KMS-11 (cell line): ENCODE measurements at regions not wholly inside any gene's neighbourhood (a gene's known extent, or its start where the extent isn't known, plus 50 kb on each side); places are given as distances from the start of the nearest gene placed in this dataset.

Experiments
- H2AFZ ChIP-seq: fragments of 200-600 bp; sonication (generic); 2 replicates; pipeline ENCODE4 v1.6.1; 2016; ENCODE audit warnings: antibody characterized with exemption, mixed run types, low read depth
- H3K27ac ChIP-seq: fragments of 200-600 bp; sonication (generic); 2 replicates; pipeline ENCODE4 v1.6.1; 2016; ENCODE audit warnings: mild to moderate bottlenecking, mixed run types
- H3K27me3 ChIP-seq: fragments of 200-600 bp; sonication (generic); 2 replicates; pipeline ENCODE4 v1.6.1; 2017; ENCODE audit warnings: mild to moderate bottlenecking, low read depth, mixed run types, moderate library complexity; ENCODE audit not compliant: insufficient read depth
- H3K36me3 ChIP-seq: fragments of 200-600 bp; sonication (generic); 2 replicates; pipeline ENCODE4 v1.6.1; 2017; ENCODE audit warnings: mild to moderate bottlenecking, mixed run types; ENCODE audit not compliant: insufficient read depth
- H3K4me1 ChIP-seq: fragments of 200-600 bp; sonication (generic); 2 replicates; pipeline ENCODE4 v1.6.1; 2016; ENCODE audit warnings: mild to moderate bottlenecking, low read depth, mixed run types; ENCODE audit not compliant: poor library complexity, severe bottlenecking
- H3K4me2 ChIP-seq: fragments of 200-600 bp; sonication (generic); 2 replicates; pipeline ENCODE4 v1.7.0; 2016; ENCODE audit warnings: mild to moderate bottlenecking, mixed run types
- H3K4me3 ChIP-seq: fragments of 200-600 bp; sonication (generic); IDR thresholded peaks from 2 replicates; pipeline ENCODE4 v1.6.1; 2017; ENCODE audit warnings: low read depth, low read length, mixed read lengths; ENCODE audit not compliant: insufficient read depth
- H3K79me2 ChIP-seq: fragments of 200-600 bp; sonication (generic); 2 replicates; pipeline ENCODE4 v1.6.1; 2016; ENCODE audit warnings: low read depth, mixed run types; ENCODE audit not compliant: insufficient read depth
- H3K9ac ChIP-seq: fragments of 200-600 bp; sonication (generic); 2 replicates; pipeline ENCODE4 v1.6.1; 2016; ENCODE audit warnings: mild to moderate bottlenecking, mixed run types
- H4K20me1 ChIP-seq: fragments of 200-600 bp; sonication (generic); 2 replicates; pipeline ENCODE4 v1.6.1; 2016; ENCODE audit warnings: mild to moderate bottlenecking, mixed run types; ENCODE audit not compliant: insufficient read depth
- TF ChIP-seq, protein P1 (sequence below): fragments of 200-600 bp; sonication (generic); conservative IDR thresholded peaks from 2 replicates; pipeline ENCODE4 v1.6.1; 2017; ENCODE audit warnings: low read depth, mild to moderate bottlenecking, antibody characterized with exemption, low read length, moderate library complexity, mixed read lengths

DNA sequence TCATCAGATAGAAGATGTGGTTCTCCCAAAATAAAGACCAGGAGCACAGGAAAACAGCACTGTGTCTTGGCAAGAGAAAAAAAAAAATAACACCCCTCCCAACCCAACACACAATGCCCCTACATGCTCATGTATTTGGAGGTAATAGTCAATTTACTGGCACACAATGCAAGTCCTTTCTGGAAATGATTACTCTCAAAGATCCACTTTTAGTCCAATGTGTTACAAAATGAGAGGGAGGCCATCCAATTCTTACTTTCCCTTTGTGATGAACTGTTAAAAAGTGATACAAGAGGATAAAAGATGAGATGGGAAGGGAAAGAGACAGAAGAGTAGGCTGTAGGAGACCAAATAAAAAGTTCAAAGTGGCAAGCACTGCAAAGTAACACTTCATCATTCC lies 180.3 kb upstream of the DKK2 start:
- H3K4me1 ChIP-seq: no peaks in the 10 kb centered on the region
- no peaks in the 10 kb centered on the region for H4K20me1 ChIP-seq
- no peaks in the 10 kb centered on the region for H3K36me3 ChIP-seq
- H2AFZ ChIP-seq: no peak overlapping the region
- H3K79me2 ChIP-seq: no peaks in the 10 kb centered on the region
- TF ChIP-seq, protein P1, sequence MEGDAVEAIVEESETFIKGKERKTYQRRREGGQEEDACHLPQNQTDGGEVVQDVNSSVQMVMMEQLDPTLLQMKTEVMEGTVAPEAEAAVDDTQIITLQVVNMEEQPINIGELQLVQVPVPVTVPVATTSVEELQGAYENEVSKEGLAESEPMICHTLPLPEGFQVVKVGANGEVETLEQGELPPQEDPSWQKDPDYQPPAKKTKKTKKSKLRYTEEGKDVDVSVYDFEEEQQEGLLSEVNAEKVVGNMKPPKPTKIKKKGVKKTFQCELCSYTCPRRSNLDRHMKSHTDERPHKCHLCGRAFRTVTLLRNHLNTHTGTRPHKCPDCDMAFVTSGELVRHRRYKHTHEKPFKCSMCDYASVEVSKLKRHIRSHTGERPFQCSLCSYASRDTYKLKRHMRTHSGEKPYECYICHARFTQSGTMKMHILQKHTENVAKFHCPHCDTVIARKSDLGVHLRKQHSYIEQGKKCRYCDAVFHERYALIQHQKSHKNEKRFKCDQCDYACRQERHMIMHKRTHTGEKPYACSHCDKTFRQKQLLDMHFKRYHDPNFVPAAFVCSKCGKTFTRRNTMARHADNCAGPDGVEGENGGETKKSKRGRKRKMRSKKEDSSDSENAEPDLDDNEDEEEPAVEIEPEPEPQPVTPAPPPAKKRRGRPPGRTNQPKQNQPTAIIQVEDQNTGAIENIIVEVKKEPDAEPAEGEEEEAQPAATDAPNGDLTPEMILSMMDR: no peak
- H3K4me3 ChIP-seq: no peak overlapping the region
- H3K27me3 ChIP-seq: no peaks in the 10 kb centered on the region
- no peak overlapping the region for H3K4me2 ChIP-seq
- H3K9ac ChIP-seq: no peak overlapping the region
- no peak overlapping the region for H3K27ac ChIP-seq

DNA sequence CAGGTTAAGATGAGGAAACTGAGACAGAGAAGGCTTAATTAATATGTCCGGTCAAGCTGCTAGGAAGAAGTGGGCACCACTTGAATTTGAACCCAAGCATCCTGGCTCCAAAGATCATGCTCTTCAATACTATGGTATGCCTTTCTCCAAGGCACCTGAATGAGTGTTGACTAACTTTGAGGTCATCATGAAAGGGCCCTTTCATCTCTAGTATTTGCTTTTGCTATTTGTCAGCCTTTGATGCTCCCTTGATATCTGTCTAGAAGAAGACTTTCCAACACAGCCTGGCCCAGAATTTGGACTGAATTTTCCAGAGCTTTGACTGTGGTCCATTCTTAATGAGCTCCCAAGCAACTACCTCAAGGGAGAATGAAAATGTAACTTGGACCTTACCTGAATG lies 179.1 kb upstream of the DKK2 start:
- no peak overlapping the region for H3K4me3 ChIP-seq
- no peak overlapping the region for H3K27ac ChIP-seq
- no peaks in the 10 kb centered on the region for H4K20me1 ChIP-seq
- H3K4me2 ChIP-seq: no peak overlapping the region
- TF ChIP-seq, protein P1: no peak
- no peaks in the 10 kb centered on the region for H3K36me3 ChIP-seq
- no peaks in the 10 kb centered on the region for H3K27me3 ChIP-seq
- no peaks in the 10 kb centered on the region for H3K4me1 ChIP-seq
- H2AFZ ChIP-seq: no peak overlapping the region
- H3K79me2 ChIP-seq: no peaks in the 10 kb centered on the region
- no peak overlapping the region for H3K9ac ChIP-seq

DNA sequence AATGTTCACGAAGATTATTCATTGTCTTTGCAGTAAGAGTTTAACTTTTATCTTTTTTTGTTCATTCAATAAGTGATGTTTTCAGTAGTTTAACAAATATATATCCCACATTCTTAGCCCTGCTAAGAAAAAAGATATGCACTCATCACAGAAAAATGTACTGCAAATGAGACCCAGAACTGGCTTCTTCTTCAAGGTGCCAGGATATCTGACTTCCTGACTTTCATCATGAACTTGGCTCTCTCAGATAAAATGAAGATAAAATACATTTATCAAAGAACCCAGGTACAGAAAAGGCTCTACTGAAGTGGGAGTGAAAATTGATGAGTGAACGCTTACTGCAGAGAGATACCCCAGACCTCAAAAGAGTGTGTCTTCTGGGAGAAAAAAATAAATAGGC lies 177.8 kb upstream of the DKK2 start:
- Histone ChIP-seq H4K20me1 (no peaks in the 10 kb centered on the region), H3K27ac (no peak overlapping the region), H2AFZ (no peak overlapping the region), H3K27me3 (no peaks in the 10 kb centered on the region), H3K4me3 (no peak overlapping the region), H3K79me2 (no peaks in the 10 kb centered on the region), H3K9ac (no peak overlapping the region), H3K4me2 (no peak overlapping the region), H3K36me3 (no peaks in the 10 kb centered on the region), H3K4me1 (no peaks in the 10 kb centered on the region)
- TF ChIP-seq, protein P1: no peak

DNA sequence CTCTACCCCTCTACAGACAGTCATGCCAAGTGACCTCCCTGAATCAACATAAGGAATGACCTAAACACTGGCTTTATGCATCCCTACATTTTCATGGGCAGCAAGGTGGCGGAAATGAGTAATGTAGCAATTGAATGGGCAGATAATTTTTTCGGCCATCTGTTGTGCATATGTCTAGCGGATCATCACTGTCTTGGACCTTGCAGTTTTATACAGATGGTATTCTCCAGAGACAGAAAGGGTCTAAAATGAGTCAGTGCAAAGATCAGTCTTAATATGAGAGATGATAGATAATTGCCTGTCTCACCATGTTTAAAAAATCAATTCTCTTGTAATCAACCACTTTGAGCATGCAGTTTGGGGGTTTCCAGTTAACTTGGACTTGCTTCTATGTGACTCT lies 177.3 kb upstream of the DKK2 start:
- H3K36me3 ChIP-seq: no peaks in the 10 kb centered on the region
- no peaks in the 10 kb centered on the region for H3K27me3 ChIP-seq
- no peak overlapping the region for H3K27ac ChIP-seq
- no peak overlapping the region for H3K4me2 ChIP-seq
- H3K9ac ChIP-seq: no peak overlapping the region
- no peak overlapping the region for H3K4me3 ChIP-seq
- no peak overlapping the region for H2AFZ ChIP-seq
- TF ChIP-seq, protein P1: no peak
- H3K79me2 ChIP-seq: no peaks in the 10 kb centered on the region
- no peaks in the 10 kb centered on the region for H4K20me1 ChIP-seq
- H3K4me1 ChIP-seq: no peaks in the 10 kb centered on the region

DNA sequence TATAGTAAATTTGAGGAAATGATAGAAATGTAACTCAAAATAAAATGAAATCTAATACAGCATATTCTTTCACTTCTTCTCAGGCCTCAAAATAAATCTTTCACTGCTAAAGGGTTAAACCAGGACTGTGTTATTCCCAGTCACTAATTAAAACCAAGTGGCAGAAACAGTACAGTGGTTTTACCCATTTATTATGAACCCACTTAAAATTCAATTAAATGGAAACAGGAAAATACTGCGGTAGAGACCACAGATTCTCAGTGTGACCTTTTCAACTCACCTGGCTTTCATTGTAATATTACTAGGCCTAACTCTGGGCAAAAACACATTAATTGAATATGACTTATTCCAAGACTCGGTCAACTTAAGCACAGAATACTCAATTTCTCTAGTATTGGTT lies 176.5 kb upstream of the DKK2 start:
- Histone ChIP-seq H3K27ac (no peak overlapping the region), H3K79me2 (no peaks in the 10 kb centered on the region), H3K9ac (no peak overlapping the region), H4K20me1 (no peaks in the 10 kb centered on the region), H3K36me3 (no peaks in the 10 kb centered on the region), H2AFZ (no peak overlapping the region), H3K4me3 (no peak overlapping the region), H3K4me1 (no peaks in the 10 kb centered on the region), H3K27me3 (no peaks in the 10 kb centered on the region), H3K4me2 (no peak overlapping the region)
- TF ChIP-seq, protein P1: no peak
